ENCODE measurements at regions not wholly inside any gene's neighbourhood (a gene's known extent, or its start where the extent isn't known, plus 50 kb on each side); places are given as distances from the start of the nearest gene placed in this dataset.

DNA sequence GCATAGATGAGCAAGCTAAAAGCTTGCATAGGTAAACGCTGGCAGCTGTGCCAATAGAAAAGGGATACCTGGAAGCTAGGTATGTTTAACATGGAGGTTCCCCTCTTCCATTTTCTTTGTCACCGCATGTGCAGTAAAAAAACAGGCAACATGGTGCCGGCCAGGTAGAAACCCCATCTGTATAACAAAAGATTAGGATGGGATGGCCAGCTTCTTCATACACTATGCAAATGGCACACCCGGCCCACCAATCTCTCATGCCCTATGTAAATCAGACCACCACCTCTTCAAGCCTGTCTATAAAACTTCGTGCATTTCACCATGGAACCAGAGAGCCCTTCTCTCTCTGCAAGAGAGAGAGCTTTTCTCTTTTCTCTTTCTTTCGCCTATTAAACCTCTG lies 224.3 kb upstream of the P2RY1 start:
- Histone ChIP-seq H3K9me3 (ENCODE audit: insufficient read depth, low read depth, low read length) (no peaks in the 10 kb centered on the region), H3K36me3 (ENCODE audit: insufficient read depth, low read depth, low read length) (no peaks in the 10 kb centered on the region), H3K4me3 (ENCODE audit: low read length) (peak overlapping the region; percentile 34; the same call in 1 of the 2 replicates), H3K9ac (ENCODE audit: low read depth, low read length) (peak overlapping the region; percentile 31; the same call in 1 of the 2 replicates), H3K27ac (ENCODE audit: low read length) (peak overlapping the region; percentile 3), H3K4me1 (ENCODE audit: insufficient read depth, low read length) (peaks cover 24% of the 10 kb centered on the region), H3K27me3 (ENCODE audit: insufficient read depth, low read length) (no peaks in the 10 kb centered on the region)

DNA sequence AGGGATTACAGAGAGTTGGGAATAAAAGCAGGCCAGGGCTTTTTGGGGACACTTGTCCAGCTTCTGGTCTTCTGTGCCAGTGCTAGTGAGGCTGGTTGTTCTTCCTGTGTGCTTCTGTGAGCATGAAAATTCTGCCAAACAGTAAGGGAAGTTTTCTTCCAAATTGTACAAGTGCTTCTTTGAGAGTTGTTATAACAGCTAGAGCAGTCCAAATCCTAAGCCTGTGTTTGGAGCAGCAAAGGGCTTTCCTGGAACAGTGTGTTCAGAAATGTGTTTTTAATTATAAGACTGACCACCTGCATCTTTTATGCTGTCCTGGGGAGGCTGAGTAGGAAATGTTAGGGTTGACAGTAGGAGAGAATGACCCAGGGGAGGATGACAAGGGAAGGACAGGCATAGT lies 223.0 kb upstream of the P2RY1 start:
- Histone ChIP-seq H3K27me3 (ENCODE audit: insufficient read depth, low read length) (no peaks in the 10 kb centered on the region), H3K9ac (ENCODE audit: low read depth, low read length) (no peak overlapping the region), H3K36me3 (ENCODE audit: insufficient read depth, low read depth, low read length) (no peaks in the 10 kb centered on the region), H3K4me3 (ENCODE audit: low read length) (no peak overlapping the region), H3K27ac (ENCODE audit: low read length) (no peak overlapping the region), H3K4me1 (ENCODE audit: insufficient read depth, low read length) (peaks cover 24% of the 10 kb centered on the region), H3K9me3 (ENCODE audit: insufficient read depth, low read depth, low read length) (no peaks in the 10 kb centered on the region)

DNA sequence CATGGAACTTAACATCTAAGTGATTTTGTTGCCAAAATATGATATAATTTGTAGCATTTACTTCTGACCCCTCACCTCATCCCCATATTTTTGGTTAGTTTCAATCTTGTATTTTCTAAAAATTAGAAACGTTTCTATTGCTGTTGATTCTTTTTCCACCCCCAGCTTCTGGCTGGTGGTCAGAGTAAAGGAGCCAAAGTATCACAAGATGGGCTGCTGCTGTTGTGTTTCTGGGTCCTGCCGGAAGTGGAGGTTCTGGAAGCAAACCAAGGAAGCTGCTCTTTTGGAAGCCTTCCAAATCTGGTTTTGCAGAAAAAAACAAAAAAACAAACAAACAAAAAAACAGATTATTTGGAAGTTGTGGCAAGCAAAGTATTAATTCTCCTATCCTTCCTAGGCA lies 221.1 kb upstream of the P2RY1 start:
- H3K27me3 ChIP-seq (ENCODE audit: insufficient read depth, low read length): no peaks in the 10 kb centered on the region
- H3K9ac ChIP-seq (ENCODE audit: low read depth, low read length): no peak overlapping the region
- H3K27ac ChIP-seq (ENCODE audit: low read length): no peak overlapping the region
- no peaks in the 10 kb centered on the region for H3K9me3 ChIP-seq (ENCODE audit: insufficient read depth, low read depth, low read length)
- peaks cover 20% of the 10 kb centered on the region for H3K4me1 ChIP-seq (ENCODE audit: insufficient read depth, low read length)
- no peak overlapping the region for H3K4me3 ChIP-seq (ENCODE audit: low read length)
- H3K36me3 ChIP-seq (ENCODE audit: insufficient read depth, low read depth, low read length): no peaks in the 10 kb centered on the region

DNA sequence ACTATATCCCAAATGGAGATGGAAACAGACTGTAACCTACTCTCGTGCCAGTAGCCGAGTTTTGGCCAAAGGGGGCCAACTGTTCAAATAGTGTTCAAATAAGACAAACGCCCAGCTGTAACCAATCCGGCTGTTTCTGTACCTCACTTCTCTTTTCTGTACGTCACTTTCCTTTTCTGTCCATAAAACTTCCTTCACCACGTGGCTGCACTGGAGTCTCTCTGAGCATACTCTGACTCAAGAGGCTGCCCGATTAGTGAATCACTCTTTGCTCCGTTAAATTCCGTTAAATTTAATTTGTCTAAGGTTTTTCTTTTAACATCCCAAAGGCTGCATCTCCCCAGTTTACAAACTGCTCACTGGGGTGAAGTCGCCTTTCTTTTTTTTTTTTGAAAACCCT lies 219.2 kb upstream of the P2RY1 start:
- Histone ChIP-seq H3K9me3 (ENCODE audit: insufficient read depth, low read depth, low read length) (no peaks in the 10 kb centered on the region), H3K9ac (ENCODE audit: low read depth, low read length) (no peak overlapping the region), H3K4me1 (ENCODE audit: insufficient read depth, low read length) (peaks cover 3% of the 10 kb centered on the region; the same call in 1 of the 2 replicates), H3K27me3 (ENCODE audit: insufficient read depth, low read length) (no peaks in the 10 kb centered on the region), H3K4me3 (ENCODE audit: low read length) (no peak overlapping the region), H3K27ac (ENCODE audit: low read length) (no peak overlapping the region), H3K36me3 (ENCODE audit: insufficient read depth, low read depth, low read length) (no peaks in the 10 kb centered on the region)

DNA sequence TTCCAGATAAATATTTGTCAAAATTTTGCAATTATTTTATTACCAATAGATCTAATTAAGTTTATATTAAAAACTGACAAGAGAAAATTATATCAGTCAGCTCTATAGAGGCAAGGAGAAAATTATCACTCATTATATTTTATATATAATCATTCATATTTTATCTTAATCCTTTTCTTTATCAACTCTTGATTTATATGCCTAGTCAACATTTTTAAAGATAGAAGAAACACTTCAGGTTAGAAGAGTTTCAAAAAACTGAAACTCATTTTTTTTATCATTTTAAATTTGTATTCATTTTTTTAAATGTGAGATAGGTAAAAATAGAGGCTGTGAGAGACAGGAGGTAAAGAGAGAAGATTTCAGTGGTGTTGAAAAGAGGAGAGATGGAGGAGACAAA lies 217.3 kb upstream of the P2RY1 start:
- Histone ChIP-seq H3K4me3 (ENCODE audit: low read length) (no peak overlapping the region), H3K36me3 (ENCODE audit: insufficient read depth, low read depth, low read length) (no peaks in the 10 kb centered on the region), H3K27me3 (ENCODE audit: insufficient read depth, low read length) (no peaks in the 10 kb centered on the region), H3K4me1 (ENCODE audit: insufficient read depth, low read length) (no peaks in the 10 kb centered on the region), H3K27ac (ENCODE audit: low read length) (no peak overlapping the region), H3K9ac (ENCODE audit: low read depth, low read length) (no peak overlapping the region), H3K9me3 (ENCODE audit: insufficient read depth, low read depth, low read length) (no peaks in the 10 kb centered on the region)

DNA sequence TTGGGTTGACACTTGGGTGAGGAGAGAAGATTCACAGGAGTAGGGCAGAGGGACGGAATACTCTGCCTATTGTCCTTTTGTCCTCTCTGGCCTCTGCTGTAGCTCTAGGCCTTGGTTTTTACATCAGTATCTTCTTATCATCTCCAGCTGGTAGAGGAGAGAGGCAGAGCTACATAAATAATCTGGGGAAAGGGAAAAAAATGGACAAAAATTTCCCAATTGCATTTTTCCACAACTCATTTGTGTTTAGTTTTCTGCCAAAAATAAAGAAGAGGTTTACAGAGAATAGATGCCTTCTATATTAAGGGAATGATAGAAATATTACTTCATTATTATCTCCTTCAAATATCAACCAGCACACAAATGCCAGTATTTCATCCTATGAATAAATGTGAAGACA lies 216.4 kb upstream of the P2RY1 start:
- no peak overlapping the region for H3K4me3 ChIP-seq (ENCODE audit: low read length)
- H3K4me1 ChIP-seq (ENCODE audit: insufficient read depth, low read length): no peaks in the 10 kb centered on the region

DNA sequence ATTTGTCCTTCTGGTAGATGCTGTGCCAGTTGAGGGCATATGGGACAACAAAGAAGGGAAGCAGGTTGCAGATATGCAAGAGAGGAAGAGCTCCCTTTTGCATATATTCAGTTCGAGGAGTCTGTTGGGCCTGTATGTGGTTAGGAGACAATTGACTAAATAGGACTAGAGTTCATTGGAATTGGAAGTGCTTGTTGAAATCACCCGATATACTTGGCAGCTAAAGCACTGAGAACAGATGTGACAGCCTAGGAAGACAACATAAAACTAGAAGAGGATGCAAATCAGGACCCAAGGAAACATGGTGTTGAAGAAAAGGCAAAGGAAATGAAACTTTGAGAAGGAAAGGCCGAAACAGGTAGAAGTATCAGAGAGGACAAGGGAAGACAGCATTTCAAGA lies 215.2 kb upstream of the P2RY1 start:
- Histone ChIP-seq H3K9me3 (ENCODE audit: insufficient read depth, low read depth, low read length) (no peaks in the 10 kb centered on the region), H3K4me1 (ENCODE audit: insufficient read depth, low read length) (no peaks in the 10 kb centered on the region), H3K36me3 (ENCODE audit: insufficient read depth, low read depth, low read length) (no peaks in the 10 kb centered on the region), H3K27me3 (ENCODE audit: insufficient read depth, low read length) (no peaks in the 10 kb centered on the region), H3K9ac (ENCODE audit: low read depth, low read length) (no peak overlapping the region), H3K27ac (ENCODE audit: low read length) (no peak overlapping the region), H3K4me3 (ENCODE audit: low read length) (no peak overlapping the region)

More for the DNA sequence above, 216.4 kb upstream of the P2RY1 start:
- Histone ChIP-seq H3K27me3 (ENCODE audit: insufficient read depth, low read length) (no peaks in the 10 kb centered on the region), H3K27ac (ENCODE audit: low read length) (no peak overlapping the region), H3K9me3 (ENCODE audit: insufficient read depth, low read depth, low read length) (no peaks in the 10 kb centered on the region), H3K36me3 (ENCODE audit: insufficient read depth, low read depth, low read length) (no peaks in the 10 kb centered on the region), H3K9ac (ENCODE audit: low read depth, low read length) (no peak overlapping the region)

DNA sequence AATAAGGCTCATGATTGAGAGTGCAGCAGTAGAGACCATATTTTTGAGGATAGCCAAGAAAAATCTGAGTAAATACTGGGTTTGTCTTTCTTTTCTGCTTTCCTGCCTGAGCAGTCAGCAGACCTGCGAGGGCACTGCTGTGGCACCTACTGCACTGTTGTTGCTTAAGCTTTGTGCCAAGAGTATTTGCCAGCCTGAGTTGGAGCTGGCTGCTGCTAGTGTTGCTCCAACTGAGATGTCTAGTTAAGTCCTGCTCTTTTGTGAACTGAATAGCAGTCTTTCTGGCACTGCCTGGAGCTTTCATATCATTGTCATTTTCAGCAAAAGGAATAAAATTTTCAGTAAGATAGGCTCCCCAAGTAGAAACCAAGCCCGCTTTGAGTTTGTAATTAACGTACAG lies 214.5 kb upstream of the P2RY1 start:
- H3K4me3 ChIP-seq (ENCODE audit: low read length): no peak overlapping the region
- H3K27me3 ChIP-seq (ENCODE audit: insufficient read depth, low read length): no peaks in the 10 kb centered on the region
- no peaks in the 10 kb centered on the region for H3K36me3 ChIP-seq (ENCODE audit: insufficient read depth, low read depth, low read length)
- H3K9me3 ChIP-seq (ENCODE audit: insufficient read depth, low read depth, low read length): no peaks in the 10 kb centered on the region
- no peak overlapping the region for H3K27ac ChIP-seq (ENCODE audit: low read length)
- no peaks in the 10 kb centered on the region for H3K4me1 ChIP-seq (ENCODE audit: insufficient read depth, low read length)
- H3K9ac ChIP-seq (ENCODE audit: low read depth, low read length): no peak overlapping the region

DNA sequence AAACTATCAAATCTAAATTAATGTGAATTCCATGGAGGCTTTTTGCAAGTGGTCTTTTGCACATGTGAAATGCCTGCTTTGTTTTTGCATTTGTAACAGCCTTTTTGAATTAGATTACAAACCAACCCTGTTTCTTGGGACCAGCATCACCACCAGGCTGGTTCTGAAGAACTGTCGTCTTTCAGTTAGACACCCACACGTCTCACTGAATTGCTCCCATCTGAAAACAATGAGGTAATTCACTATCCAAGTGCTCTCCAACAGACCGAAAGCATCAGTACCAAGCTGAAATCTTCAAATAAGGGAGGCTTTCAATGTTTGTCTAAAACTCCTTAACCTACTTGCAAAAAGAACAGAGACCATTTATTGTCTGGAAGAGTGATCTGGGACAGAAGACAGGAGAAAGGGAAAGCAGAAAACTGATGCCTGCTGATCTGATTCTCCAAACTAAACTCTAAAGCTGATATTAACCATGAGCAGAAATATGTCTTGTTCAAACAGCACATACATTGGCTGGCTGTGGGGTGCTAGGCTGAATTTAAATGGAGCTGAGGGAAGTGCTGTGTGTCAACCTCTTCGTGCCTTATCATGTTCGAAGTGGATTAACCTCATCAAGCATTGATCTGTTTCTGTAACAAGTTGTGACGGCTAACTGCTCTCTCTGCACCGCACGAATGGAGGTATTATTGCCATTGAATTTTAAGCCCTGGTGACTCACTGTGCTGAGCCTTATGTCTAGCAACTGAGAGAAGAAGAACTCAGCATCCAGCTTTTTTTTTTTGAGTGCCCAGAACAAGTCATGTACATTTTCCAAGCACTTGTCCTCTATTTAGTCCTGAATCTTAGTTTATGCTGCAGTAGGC lies 213.7 kb upstream of the P2RY1 start:
- no peak overlapping the region for H3K27ac ChIP-seq (ENCODE audit: low read length)
- H3K4me3 ChIP-seq (ENCODE audit: low read length): no peak overlapping the region
- no peak overlapping the region for H3K9ac ChIP-seq (ENCODE audit: low read depth, low read length)
- H3K27me3 ChIP-seq (ENCODE audit: insufficient read depth, low read length): no peaks in the 10 kb centered on the region
- H3K9me3 ChIP-seq (ENCODE audit: insufficient read depth, low read depth, low read length): no peaks in the 10 kb centered on the region
- no peaks in the 10 kb centered on the region for H3K4me1 ChIP-seq (ENCODE audit: insufficient read depth, low read length)
- no peaks in the 10 kb centered on the region for H3K36me3 ChIP-seq (ENCODE audit: insufficient read depth, low read depth, low read length)

DNA sequence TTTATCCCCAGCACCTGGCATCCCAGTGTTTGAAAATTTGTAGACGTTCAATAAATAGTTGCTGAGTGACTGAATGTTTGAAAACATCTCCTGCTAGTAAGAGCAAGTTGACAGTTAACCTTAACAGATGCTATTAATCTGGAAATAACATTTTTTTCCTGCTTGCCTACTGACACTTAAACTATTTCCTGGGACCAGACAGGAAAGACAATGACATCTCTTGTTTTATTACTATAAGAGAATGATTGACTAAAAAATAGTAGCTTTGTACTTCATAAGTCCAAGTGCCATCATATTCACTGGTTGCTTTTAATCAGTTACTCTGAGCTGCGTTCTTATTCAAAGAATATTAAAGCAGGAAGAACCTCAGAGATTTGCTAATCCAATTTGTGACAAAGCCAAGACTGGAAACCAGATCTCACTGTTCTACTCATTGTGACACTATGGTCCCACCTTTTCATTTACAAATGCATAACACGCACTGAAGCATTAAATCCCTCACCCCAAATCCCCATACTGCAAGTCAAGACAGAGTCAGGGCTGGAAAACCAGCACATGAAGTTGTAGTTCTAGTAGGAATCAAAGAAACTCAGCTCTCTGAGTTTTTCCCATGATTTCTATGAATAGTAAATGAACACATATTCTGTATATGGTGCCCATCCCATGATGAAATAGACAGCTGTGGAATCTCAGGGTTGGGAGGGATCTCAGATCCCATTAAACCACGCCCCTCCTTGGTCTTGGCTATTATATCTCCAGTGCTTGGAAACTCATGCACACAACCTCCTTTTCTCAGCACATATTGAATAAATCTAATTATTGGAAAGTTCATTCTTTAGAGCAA lies 212.7 kb upstream of the P2RY1 start:
- no peak overlapping the region for H3K9ac ChIP-seq (ENCODE audit: low read depth, low read length)
- no peak overlapping the region for H3K4me3 ChIP-seq (ENCODE audit: low read length)
- H3K9me3 ChIP-seq (ENCODE audit: insufficient read depth, low read depth, low read length): no peaks in the 10 kb centered on the region
- H3K36me3 ChIP-seq (ENCODE audit: insufficient read depth, low read depth, low read length): no peaks in the 10 kb centered on the region
- H3K27me3 ChIP-seq (ENCODE audit: insufficient read depth, low read length): no peaks in the 10 kb centered on the region
- H3K4me1 ChIP-seq (ENCODE audit: insufficient read depth, low read length): no peaks in the 10 kb centered on the region
- no peak overlapping the region for H3K27ac ChIP-seq (ENCODE audit: low read length)

DNA sequence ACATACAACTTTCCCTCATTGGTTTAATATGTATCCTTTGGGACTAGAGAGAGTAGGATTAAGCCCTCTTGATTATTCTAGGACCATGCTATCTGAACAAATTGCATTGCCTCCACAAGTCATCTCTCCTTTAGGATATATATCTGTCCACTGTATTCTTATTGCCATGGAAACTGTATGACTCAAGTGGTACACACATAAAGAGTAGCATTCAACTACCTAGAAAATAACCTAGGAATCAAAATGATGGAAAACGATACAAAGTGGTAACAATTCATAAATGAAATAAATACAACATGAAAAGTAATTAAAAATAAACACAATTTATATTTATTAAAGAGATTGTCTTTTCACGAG lies 212.1 kb upstream of the P2RY1 start:
- Histone ChIP-seq H3K36me3 (ENCODE audit: insufficient read depth, low read depth, low read length) (no peaks in the 10 kb centered on the region), H3K9me3 (ENCODE audit: insufficient read depth, low read depth, low read length) (no peaks in the 10 kb centered on the region), H3K4me1 (ENCODE audit: insufficient read depth, low read length) (no peaks in the 10 kb centered on the region), H3K4me3 (ENCODE audit: low read length) (no peak overlapping the region), H3K27me3 (ENCODE audit: insufficient read depth, low read length) (no peaks in the 10 kb centered on the region), H3K9ac (ENCODE audit: low read depth, low read length) (no peak overlapping the region), H3K27ac (ENCODE audit: low read length) (no peak overlapping the region)

All from iPS-20b (cell line).